ENCODE measurements at regions not wholly inside any gene's neighbourhood (a gene's known extent, or its start where the extent isn't known, plus 50 kb on each side); places are given as distances from the start of the nearest gene placed in this dataset.

GRCh38 chr1:67491280-67491679 lies 61.1 kb upstream of the SERBP1 start:
- WGBS, 2 donors = 83 to 84% methylated on average over 3 of the region's 3 CpGs
- H3K4me3 ChIP-seq (replicated peaks in 1 of 3) = no peak overlapping the region
- no peaks in the 10 kb centered on the region for H3K36me3 ChIP-seq
- intact Hi-C loops (cut with DNase I) = no loop called here
- TF ChIP-seq CTCF (IDR thresholded peaks at IDR 0.05) (no peak), POLR2A (IDR thresholded peaks at IDR 0.05) (no peak)
- no peak overlapping the region for H3K27ac ChIP-seq
- no peaks in the 10 kb centered on the region for H3K4me1 ChIP-seq
- no peaks in the 10 kb centered on the region for H3K9me3 ChIP-seq
- DNase-seq = no peak
- no peaks in the 10 kb centered on the region for H3K27me3 ChIP-seq

- H3K4me3 ChIP-seq (replicated peaks in 1 of 3) = no peak overlapping the region
- no peaks in the 10 kb centered on the region for H3K9me3 ChIP-seq
- H3K27ac ChIP-seq = no peak overlapping the region
- H3K36me3 ChIP-seq = no peaks in the 10 kb centered on the region
- TF ChIP-seq POLR2A (IDR thresholded peaks at IDR 0.05) (no peak), CTCF (IDR thresholded peaks at IDR 0.05) (no peak)
- 86 to 88% methylated on average over 2 of the region's 2 CpGs for WGBS, 2 donors
- no peak for DNase-seq
- H3K4me1 ChIP-seq = no peaks in the 10 kb centered on the region
- intact Hi-C loops (cut with DNase I) = no loop called here
- H3K27me3 ChIP-seq = no peaks in the 10 kb centered on the region
These were observed 62.9 kb upstream of the SERBP1 start for GRCh38 chr1:67493148-67493547.

DNA sequence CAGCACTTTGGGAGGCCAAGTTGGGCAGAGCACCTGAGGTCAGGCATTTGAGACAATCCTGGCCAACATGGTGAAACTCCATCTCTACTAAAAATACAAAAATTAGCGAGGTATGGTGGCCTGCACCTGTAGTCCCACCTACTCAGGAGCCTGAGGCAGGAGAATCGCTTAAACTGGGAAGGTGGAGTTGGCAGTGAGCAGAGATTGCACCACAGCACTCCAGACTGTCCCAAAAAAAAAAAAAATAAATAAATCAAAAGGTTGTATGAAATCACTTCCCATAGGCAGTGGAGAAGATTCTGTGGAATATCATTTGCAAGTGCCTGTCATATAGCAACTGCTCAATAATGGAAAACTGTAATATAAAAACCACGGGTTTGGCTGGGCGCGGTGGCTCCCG lies 65.1 kb upstream of the SERBP1 start:
- no peaks in the 10 kb centered on the region for H3K4me1 ChIP-seq
- intact Hi-C loops (cut with DNase I) = no loop called here
- TF ChIP-seq POLR2A (IDR thresholded peaks at IDR 0.05) = no peak
- TF ChIP-seq CTCF (IDR thresholded peaks at IDR 0.05) = no peak
- no peaks in the 10 kb centered on the region for H3K27me3 ChIP-seq
- H3K4me3 ChIP-seq (replicated peaks in 1 of 3) = no peak overlapping the region
- H3K9me3 ChIP-seq = no peaks in the 10 kb centered on the region
- WGBS, 2 donors = 90 to 91% methylated on average over 6 of the region's 6 CpGs
- H3K27ac ChIP-seq = no peak overlapping the region
- H3K36me3 ChIP-seq = no peaks in the 10 kb centered on the region
- DNase-seq = no peak

DNA sequence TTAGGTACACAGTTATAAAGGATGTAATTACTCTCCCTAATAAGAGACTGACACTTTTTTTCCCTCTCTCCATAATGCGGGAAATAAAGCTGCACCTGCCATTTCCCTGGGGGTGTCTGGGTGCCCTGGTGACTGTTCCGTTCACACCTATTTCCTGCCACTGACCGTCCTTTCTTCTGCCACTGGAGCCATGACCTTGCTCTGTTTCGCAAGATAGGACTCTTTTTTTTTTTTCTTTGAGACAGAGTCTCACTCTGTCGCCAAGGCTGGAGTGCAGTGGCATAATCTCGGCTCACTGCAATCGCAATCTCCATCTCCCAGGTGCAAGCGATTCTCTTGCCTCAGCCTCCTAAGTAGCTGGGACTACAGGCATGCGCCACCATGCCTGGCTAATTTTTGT lies 66.1 kb upstream of the SERBP1 start:
- WGBS, 2 donors = 79 to 82% methylated on average over 9 of the region's 9 CpGs
- H3K4me1 ChIP-seq = no peaks in the 10 kb centered on the region
- TF ChIP-seq POLR2A (IDR thresholded peaks at IDR 0.05) = no peak
- no peak for TF ChIP-seq CTCF (IDR thresholded peaks at IDR 0.05)
- no peak for DNase-seq
- no peaks in the 10 kb centered on the region for H3K36me3 ChIP-seq
- no peaks in the 10 kb centered on the region for H3K27me3 ChIP-seq
- intact Hi-C loops (cut with DNase I) = no loop called here
- H3K27ac ChIP-seq = no peak overlapping the region
- H3K4me3 ChIP-seq (replicated peaks in 1 of 3) = no peak overlapping the region
- no peaks in the 10 kb centered on the region for H3K9me3 ChIP-seq

- intact Hi-C loops (cut with DNase I) = loop anchor here (2.0 to 10.0 kb wide), 2 partner anchors 154 to 286 kb away; no protein-coding TSS in a partner anchor
- 2 to 3% methylated on average over 18 of the region's 18 CpGs for WGBS, 2 donors
- Histone ChIP-seq H3K9me3 (no peaks in the 10 kb centered on the region), H3K27me3 (no peaks in the 10 kb centered on the region), H3K27ac (no peak overlapping the region), H3K4me3 (replicated peaks in 1 of 3) (no peak overlapping the region), H3K4me1 (no peaks in the 10 kb centered on the region), H3K36me3 (no peaks in the 10 kb centered on the region)
- peak; percentile 90 to 97 (median 96) for TF ChIP-seq CTCF (IDR thresholded peaks at IDR 0.05)
- no peak for TF ChIP-seq POLR2A (IDR thresholded peaks at IDR 0.05)
- peak; percentile 85 to 88 for DNase-seq
These were observed 70.3 kb upstream of the SERBP1 start for GRCh38 chr1:67500413-67500959.

Measured in thyroid gland (tissue), 4 donors.